Liver (tissue), 8 donors: ENCODE measurements at regions not wholly inside any gene's neighbourhood (a gene's known extent, or its start where the extent isn't known, plus 50 kb on each side); places are given as distances from the start of the nearest gene placed in this dataset.

ENCODE experiments used
- DNase-seq: peaks from one replicate; pipeline ENCODE4 v3.0.0-alpha.2; 2017; ENCODE audit warnings: low spot score
- H3K27ac ChIP-seq, 2 donors: one replicate each; pipeline ENCODE4 v1.7.0; 2013; ENCODE audit warnings: inconsistent platforms in 2 of 2, low read length in 2 of 2, control low read depth in 1 of 2, low read depth in 1 of 2, mild to moderate bottlenecking in 1 of 2
- H3K27me3 ChIP-seq, 4 donors: one replicate each; pipeline versions ENCODE4 v1.6.1 to v1.7.0; 2013; ENCODE audit warnings: low read length in 3 of 4, inconsistent platforms in 1 of 4, mild to moderate bottlenecking in 1 of 4, moderate library complexity in 1 of 4; ENCODE audit not compliant: control insufficient read depth in 4 of 4, insufficient read depth in 4 of 4
- H3K36me3 ChIP-seq, 4 donors: one replicate each; pipeline versions ENCODE4 v1.6.1 to v1.7.0; 2013; ENCODE audit warnings: low read length in 3 of 4, mild to moderate bottlenecking in 3 of 4, low read depth in 1 of 4, moderate library complexity in 1 of 4; ENCODE audit not compliant: control insufficient read depth in 4 of 4, insufficient read depth in 3 of 4
- H3K4me1 ChIP-seq, 4 donors: one replicate each; pipeline versions ENCODE4 v1.6.1 to v1.7.0; 2013; ENCODE audit warnings: low read length in 3 of 4, mild to moderate bottlenecking in 3 of 4, moderate library complexity in 1 of 4; ENCODE audit not compliant: control insufficient read depth in 4 of 4, insufficient read depth in 4 of 4
- H3K4me3 ChIP-seq, 3 donors: one replicate each; pipeline versions ENCODE4 v1.6.1 to v1.7.0; 2013; ENCODE audit warnings: low read length in 3 of 3, control low read depth in 1 of 3, low read depth in 1 of 3, mild to moderate bottlenecking in 1 of 3
- H3K9ac ChIP-seq, 2 donors: one replicate each; pipeline ENCODE4 v1.7.0; 2013; ENCODE audit warnings: low read length in 2 of 2, mild to moderate bottlenecking in 2 of 2, moderate library complexity in 2 of 2, control low read depth in 1 of 2, low read depth in 1 of 2
- H3K9me3 ChIP-seq, 4 donors: one replicate each; pipeline versions ENCODE4 v1.6.1 to v1.7.0; 2013; ENCODE audit warnings: low read length in 3 of 4; ENCODE audit not compliant: control insufficient read depth in 4 of 4
- FOXA1 ChIP-seq: IDR thresholded peaks from 2 replicates; pipeline ENCODE4 v1.6.1; 2016; ENCODE audit warnings: antibody characterized with exemption
- FOXA2 ChIP-seq: IDR thresholded peaks from 2 replicates; pipeline ENCODE4 v1.6.1; 2016; ENCODE audit warnings: antibody characterized with exemption
- GABPA ChIP-seq, 2 donors: IDR thresholded peaks in 1 of 2; conservative IDR thresholded peaks in 1 of 2; 2 replicates each; pipeline ENCODE4 v1.6.1; 2016; ENCODE audit warnings: antibody characterized with exemption in 2 of 2, mild to moderate bottlenecking in 1 of 2, moderate library complexity in 1 of 2
- HNF4A ChIP-seq, 2 donors: conservative IDR thresholded peaks; 2 replicates each; pipeline ENCODE4 v1.6.1; 2016; ENCODE audit warnings: antibody characterized with exemption in 2 of 2, mild to moderate bottlenecking in 2 of 2
- HNF4G ChIP-seq: IDR thresholded peaks from 2 replicates; pipeline ENCODE4 v1.6.1; 2016; ENCODE audit warnings: antibody characterized with exemption
- JUND ChIP-seq, 2 donors: IDR thresholded peaks; 2 replicates each; pipeline ENCODE4 v1.6.1; 2016; ENCODE audit warnings: antibody characterized with exemption in 2 of 2
- NR2F2 ChIP-seq: IDR thresholded peaks from 2 replicates; pipeline ENCODE4 v1.6.1; 2016; ENCODE audit warnings: antibody characterized with exemption
- RAD21 ChIP-seq, 2 donors: IDR thresholded peaks; 2 replicates each; pipeline ENCODE4 v1.6.1; 2016; ENCODE audit warnings: antibody characterized with exemption in 2 of 2, mild to moderate bottlenecking in 2 of 2
- RXRA ChIP-seq, 2 donors: IDR thresholded peaks; 2 replicates each; pipeline ENCODE4 v1.6.1; 2017 to 2018; ENCODE audit warnings: antibody characterized with exemption in 2 of 2, mild to moderate bottlenecking in 1 of 2
- SP1 ChIP-seq: IDR thresholded peaks from 2 replicates; pipeline ENCODE4 v1.6.1; 2018; ENCODE audit warnings: antibody characterized with exemption, mild to moderate bottlenecking
- TAF1 ChIP-seq: conservative IDR thresholded peaks from 2 replicates; pipeline ENCODE4 v1.6.1; 2016; ENCODE audit warnings: antibody characterized with exemption, mild to moderate bottlenecking
- YY1 ChIP-seq: IDR thresholded peaks from 2 replicates; pipeline ENCODE4 v1.6.1; 2016; ENCODE audit warnings: antibody characterized with exemption, mild to moderate bottlenecking
- WGBS: extraction: QIAGEN DNeasy Blood & Tissue Kit; methylation state at CpG from one replicate; pipeline ENCODE4 v1.1.7; 2013; 5-methylcytosine and 5-hydroxymethylcytosine counted together
- TF ChIP-seq, protein P1 (sequence below): IDR thresholded peaks from 2 replicates; pipeline ENCODE4 v1.6.1; 2016; ENCODE audit warnings: antibody characterized with exemption
- TF ChIP-seq, protein P2 (sequence below): IDR thresholded peaks from 2 replicates; pipeline ENCODE4 v1.6.1; 2016; ENCODE audit warnings: antibody characterized with exemption, mild to moderate bottlenecking
- TF ChIP-seq, protein P3 (sequence below): IDR thresholded peaks from 2 replicates; pipeline ENCODE4 v1.6.1; 2016; ENCODE audit warnings: antibody characterized with exemption
- TF ChIP-seq, protein P4 (sequence below): IDR thresholded peaks from 2 replicates; pipeline ENCODE4 v1.6.1; 2016; ENCODE audit warnings: antibody characterized with exemption
- TF ChIP-seq, protein P5 (sequence below): fragments of 150-350 bp; IDR thresholded peaks from 2 replicates; pipeline ENCODE4 v1.5.1; 2017; ENCODE audit warnings: improper control_type of control experiment, low read depth, low read length; ENCODE audit not compliant: missing input control
- donor health status: healthy.
- donor health status: healthy.
- donor health status: healthy.
- donor health status: healthy.
- donor health status: healthy.

DNA sequence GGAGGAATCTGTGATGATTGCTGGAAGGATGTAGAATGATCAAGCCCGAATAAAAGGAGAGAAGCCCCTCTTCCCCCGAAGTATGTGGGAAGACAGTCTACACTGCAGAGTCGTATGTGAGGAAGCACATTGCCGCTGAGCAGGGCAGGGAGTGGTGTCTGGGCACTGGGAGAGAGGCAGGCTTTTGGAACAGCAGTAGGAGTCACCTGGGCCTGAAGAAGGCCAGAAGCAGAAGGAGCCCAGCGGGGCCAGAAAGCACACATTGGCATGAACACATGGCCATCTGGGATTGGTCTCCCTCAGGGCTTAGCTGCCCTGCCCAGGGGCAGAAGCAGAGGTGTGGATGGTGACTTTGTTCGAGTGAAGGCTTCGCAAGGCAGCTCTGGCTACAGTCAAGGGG, 162.8 kb downstream of the ERCC6L2 start:
- no peak for DNase-seq
- Histone ChIP-seq H3K4me3 (no peak overlapping the region), H3K9ac (no peak overlapping the region), H3K27me3 (no peaks in the 10 kb centered on the region), H3K36me3 (no peaks in the 10 kb centered on the region), H3K27ac (no peak overlapping the region), H3K9me3 (peaks cover 0 to 5% (median 3%) of the 10 kb centered on the region in 4 donors), H3K4me1 (peaks cover 0 to 12% (median 5%) of the 10 kb centered on the region in 4 donors)
- no peak for TF ChIP-seq SP1
- no peak for TF ChIP-seq TAF1
- TF ChIP-seq JUND (IDR thresholded peaks at IDR 0.05): no peak
- TF ChIP-seq, protein P1, sequence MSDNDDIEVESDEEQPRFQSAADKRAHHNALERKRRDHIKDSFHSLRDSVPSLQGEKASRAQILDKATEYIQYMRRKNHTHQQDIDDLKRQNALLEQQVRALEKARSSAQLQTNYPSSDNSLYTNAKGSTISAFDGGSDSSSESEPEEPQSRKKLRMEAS: no peak
- 94% methylated on average over 7 of the region's 7 CpGs for WGBS

DNA sequence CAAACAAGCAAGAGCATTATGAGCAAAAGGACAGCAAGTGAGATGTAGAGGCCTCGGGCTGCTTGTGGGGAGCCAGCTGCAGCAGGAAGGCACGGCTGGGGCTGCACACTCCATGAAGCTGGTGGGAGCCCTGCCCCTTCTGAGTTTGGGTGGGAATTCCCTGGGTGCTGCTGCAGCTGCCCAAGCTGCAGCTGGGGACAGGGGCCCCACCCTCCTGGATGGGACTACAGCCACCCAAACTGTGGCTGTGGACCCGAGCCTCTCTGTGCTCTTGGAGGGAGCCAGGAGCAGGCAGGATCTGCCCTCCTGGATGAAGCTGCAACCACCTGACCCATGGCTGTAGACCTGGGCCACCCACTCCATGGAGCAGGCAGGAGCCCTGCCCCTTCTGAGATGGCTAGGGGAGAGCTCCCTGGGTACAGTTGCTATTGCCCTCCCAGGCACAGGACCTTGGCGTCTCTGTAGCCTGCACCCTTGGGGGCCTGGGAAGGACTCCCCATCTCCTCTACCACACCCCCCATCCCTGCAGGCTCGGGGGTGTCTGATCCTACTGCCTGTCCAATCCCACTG, 159.1 kb downstream of the ERCC6L2 start:
- 96% methylated on average over 5 of the region's 5 CpGs for WGBS
- H3K9me3 ChIP-seq: peaks cover 0 to 5% (median 3%) of the 10 kb centered on the region in 4 donors
- H3K36me3 ChIP-seq: no peaks in the 10 kb centered on the region
- no peak overlapping the region for H3K27ac ChIP-seq
- peaks cover 13 to 17% (median 15%) of the 10 kb centered on the region in 4 donors for H3K4me1 ChIP-seq
- no peak overlapping the region for H3K4me3 ChIP-seq
- no peak for DNase-seq
- TF ChIP-seq GABPA (IDR thresholded peaks at IDR 0.05 in 1 of 2, conservative IDR thresholded peaks at IDR 0.05 in 1 of 2): no peak
- no peak for TF ChIP-seq NR2F2
- TF ChIP-seq, protein P2, sequence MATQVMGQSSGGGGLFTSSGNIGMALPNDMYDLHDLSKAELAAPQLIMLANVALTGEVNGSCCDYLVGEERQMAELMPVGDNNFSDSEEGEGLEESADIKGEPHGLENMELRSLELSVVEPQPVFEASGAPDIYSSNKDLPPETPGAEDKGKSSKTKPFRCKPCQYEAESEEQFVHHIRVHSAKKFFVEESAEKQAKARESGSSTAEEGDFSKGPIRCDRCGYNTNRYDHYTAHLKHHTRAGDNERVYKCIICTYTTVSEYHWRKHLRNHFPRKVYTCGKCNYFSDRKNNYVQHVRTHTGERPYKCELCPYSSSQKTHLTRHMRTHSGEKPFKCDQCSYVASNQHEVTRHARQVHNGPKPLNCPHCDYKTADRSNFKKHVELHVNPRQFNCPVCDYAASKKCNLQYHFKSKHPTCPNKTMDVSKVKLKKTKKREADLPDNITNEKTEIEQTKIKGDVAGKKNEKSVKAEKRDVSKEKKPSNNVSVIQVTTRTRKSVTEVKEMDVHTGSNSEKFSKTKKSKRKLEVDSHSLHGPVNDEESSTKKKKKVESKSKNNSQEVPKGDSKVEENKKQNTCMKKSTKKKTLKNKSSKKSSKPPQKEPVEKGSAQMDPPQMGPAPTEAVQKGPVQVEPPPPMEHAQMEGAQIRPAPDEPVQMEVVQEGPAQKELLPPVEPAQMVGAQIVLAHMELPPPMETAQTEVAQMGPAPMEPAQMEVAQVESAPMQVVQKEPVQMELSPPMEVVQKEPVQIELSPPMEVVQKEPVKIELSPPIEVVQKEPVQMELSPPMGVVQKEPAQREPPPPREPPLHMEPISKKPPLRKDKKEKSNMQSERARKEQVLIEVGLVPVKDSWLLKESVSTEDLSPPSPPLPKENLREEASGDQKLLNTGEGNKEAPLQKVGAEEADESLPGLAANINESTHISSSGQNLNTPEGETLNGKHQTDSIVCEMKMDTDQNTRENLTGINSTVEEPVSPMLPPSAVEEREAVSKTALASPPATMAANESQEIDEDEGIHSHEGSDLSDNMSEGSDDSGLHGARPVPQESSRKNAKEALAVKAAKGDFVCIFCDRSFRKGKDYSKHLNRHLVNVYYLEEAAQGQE: no peak
- TF ChIP-seq, protein P1: no peak
- no peak for TF ChIP-seq JUND (IDR thresholded peaks at IDR 0.05)
- TF ChIP-seq HNF4G: no peak
- TF ChIP-seq YY1: no peak
- TF ChIP-seq FOXA1: no peak
- H3K27me3 ChIP-seq: no peaks in the 10 kb centered on the region
- no peak overlapping the region for H3K9ac ChIP-seq

DNA sequence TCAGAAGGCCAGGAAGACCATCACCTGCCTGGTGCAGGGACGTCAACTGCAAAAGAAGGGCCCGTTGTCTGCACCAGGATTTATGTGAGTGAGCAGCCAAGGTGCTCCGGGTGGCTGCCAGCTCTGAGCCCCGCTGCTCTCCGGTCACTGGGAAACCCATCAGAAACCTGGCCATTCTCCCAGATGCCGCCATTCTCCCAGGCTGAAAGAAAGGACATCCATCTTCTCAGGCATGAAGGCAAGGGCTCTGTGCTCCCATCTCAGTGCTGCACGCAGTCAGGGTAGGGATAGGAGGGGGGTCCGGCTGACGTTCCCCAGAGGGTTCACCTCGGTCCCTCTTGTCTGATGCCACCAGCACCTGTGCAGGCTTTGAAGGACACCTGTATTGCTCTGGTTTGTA, 158.4 kb downstream of the ERCC6L2 start:
- Histone ChIP-seq H3K9ac (no peak overlapping the region), H3K9me3 (peaks cover 0 to 3% (median 2%) of the 10 kb centered on the region in 4 donors), H3K27ac (no peak overlapping the region), H3K36me3 (no peaks in the 10 kb centered on the region), H3K4me3 (no peak overlapping the region), H3K27me3 (no peaks in the 10 kb centered on the region), H3K4me1 (peaks cover 13 to 17% (median 15%) of the 10 kb centered on the region in 4 donors)
- 96% methylated on average over 10 of the region's 10 CpGs for WGBS
- DNase-seq: no peak
- TF ChIP-seq FOXA2 (no peak), HNF4A (conservative IDR thresholded peaks at IDR 0.05) (no peak), SP1 (no peak), RXRA (IDR thresholded peaks at IDR 0.05) (no peak), NR2F2 (no peak), RAD21 (IDR thresholded peaks at IDR 0.05) (no peak), JUND (IDR thresholded peaks at IDR 0.05) (no peak)
- TF ChIP-seq, protein P1: no peak
- TF ChIP-seq, protein P3, sequence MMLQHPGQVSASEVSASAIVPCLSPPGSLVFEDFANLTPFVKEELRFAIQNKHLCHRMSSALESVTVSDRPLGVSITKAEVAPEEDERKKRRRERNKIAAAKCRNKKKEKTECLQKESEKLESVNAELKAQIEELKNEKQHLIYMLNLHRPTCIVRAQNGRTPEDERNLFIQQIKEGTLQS: no peak
- TF ChIP-seq, protein P4, sequence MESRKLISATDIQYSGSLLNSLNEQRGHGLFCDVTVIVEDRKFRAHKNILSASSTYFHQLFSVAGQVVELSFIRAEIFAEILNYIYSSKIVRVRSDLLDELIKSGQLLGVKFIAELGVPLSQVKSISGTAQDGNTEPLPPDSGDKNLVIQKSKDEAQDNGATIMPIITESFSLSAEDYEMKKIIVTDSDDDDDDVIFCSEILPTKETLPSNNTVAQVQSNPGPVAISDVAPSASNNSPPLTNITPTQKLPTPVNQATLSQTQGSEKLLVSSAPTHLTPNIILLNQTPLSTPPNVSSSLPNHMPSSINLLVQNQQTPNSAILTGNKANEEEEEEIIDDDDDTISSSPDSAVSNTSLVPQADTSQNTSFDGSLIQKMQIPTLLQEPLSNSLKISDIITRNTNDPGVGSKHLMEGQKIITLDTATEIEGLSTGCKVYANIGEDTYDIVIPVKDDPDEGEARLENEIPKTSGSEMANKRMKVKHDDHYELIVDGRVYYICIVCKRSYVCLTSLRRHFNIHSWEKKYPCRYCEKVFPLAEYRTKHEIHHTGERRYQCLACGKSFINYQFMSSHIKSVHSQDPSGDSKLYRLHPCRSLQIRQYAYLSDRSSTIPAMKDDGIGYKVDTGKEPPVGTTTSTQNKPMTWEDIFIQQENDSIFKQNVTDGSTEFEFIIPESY: no peak
- TF ChIP-seq, protein P5, sequence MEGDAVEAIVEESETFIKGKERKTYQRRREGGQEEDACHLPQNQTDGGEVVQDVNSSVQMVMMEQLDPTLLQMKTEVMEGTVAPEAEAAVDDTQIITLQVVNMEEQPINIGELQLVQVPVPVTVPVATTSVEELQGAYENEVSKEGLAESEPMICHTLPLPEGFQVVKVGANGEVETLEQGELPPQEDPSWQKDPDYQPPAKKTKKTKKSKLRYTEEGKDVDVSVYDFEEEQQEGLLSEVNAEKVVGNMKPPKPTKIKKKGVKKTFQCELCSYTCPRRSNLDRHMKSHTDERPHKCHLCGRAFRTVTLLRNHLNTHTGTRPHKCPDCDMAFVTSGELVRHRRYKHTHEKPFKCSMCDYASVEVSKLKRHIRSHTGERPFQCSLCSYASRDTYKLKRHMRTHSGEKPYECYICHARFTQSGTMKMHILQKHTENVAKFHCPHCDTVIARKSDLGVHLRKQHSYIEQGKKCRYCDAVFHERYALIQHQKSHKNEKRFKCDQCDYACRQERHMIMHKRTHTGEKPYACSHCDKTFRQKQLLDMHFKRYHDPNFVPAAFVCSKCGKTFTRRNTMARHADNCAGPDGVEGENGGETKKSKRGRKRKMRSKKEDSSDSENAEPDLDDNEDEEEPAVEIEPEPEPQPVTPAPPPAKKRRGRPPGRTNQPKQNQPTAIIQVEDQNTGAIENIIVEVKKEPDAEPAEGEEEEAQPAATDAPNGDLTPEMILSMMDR: no peak
